Activated T-cell treated with anti-CD3 and anti-CD28 coated beads for 48 hours (primary cell): ENCODE measurements at regions not wholly inside any gene's neighbourhood (a gene's known extent, or its start where the extent isn't known, plus 50 kb on each side); places are given as distances from the start of the nearest gene placed in this dataset.
"Not testable (repeated sequence)": the region's sequence is repeated elsewhere in the genome, so short reads cannot be mapped to it uniquely, and the experiment has no call there.

Experiments
- DNase-seq: peaks from one replicate; pipeline ENCODE4 v3.0.0-alpha.2; 2020; ENCODE audit warnings: low read depth

- no peak for DNase-seq
Measured at GRCh38 chrX:140447150-140447549, 57.7 kb downstream of the SOX3 start.

GRCh38 chrX:140440876-140441275 lies 64.0 kb downstream of the SOX3 start:
- no peak for DNase-seq

- no peak for DNase-seq
Measured at GRCh38 chrX:140439476-140439875, 65.4 kb downstream of the SOX3 start.

- no peak for DNase-seq
Measured at GRCh38 chrX:140434347-140434746, 70.5 kb downstream of the SOX3 start.

- DNase-seq = no peak
Measured at GRCh38 chrX:140433582-140433981, 71.3 kb downstream of the SOX3 start.

GRCh38 chrX:140432346-140433175 lies 72.3 kb downstream of the SOX3 start:
- no peak for DNase-seq

GRCh38 chrX:140431521-140431920 lies 73.3 kb downstream of the SOX3 start:
- no peak for DNase-seq

- no peak for DNase-seq
Measured at GRCh38 chrX:140425712-140426395, 79.0 kb downstream of the SOX3 start.

- no peak for DNase-seq
Measured at GRCh38 chrX:140422501-140422900, 82.4 kb downstream of the SOX3 start.

- not testable (repeated sequence) for DNase-seq
Measured at GRCh38 chrX:140402131-140402530, 102.7 kb downstream of the SOX3 start.

GRCh38 chrX:140396326-140396725 lies 108.5 kb downstream of the SOX3 start:
- not testable (repeated sequence) for DNase-seq

- no peak for DNase-seq
Measured at GRCh38 chrX:140393507-140393906, 111.4 kb downstream of the SOX3 start.

GRCh38 chrX:140391313-140391712 lies 113.6 kb downstream of the SOX3 start:
- no peak for DNase-seq

- no peak for DNase-seq
Measured at GRCh38 chrX:140389331-140389730, 115.5 kb downstream of the SOX3 start.

- no peak for DNase-seq
Measured at GRCh38 chrX:140362861-140363260, 142.0 kb downstream of the SOX3 start.

- DNase-seq = no peak
Measured at GRCh38 chrX:140360924-140361323, 143.9 kb downstream of the SOX3 start.

- no peak for DNase-seq
Measured at GRCh38 chrX:140360284-140360683, 144.6 kb downstream of the SOX3 start.

- no peak for DNase-seq
Measured at GRCh38 chrX:140355922-140356321, 148.9 kb downstream of the SOX3 start.

GRCh38 chrX:140355429-140355828 lies 149.4 kb downstream of the SOX3 start:
- no peak for DNase-seq

- DNase-seq = no peak
Measured at GRCh38 chrX:140354431-140355120, 150.3 kb downstream of the SOX3 start.

GRCh38 chrX:140346729-140347128 lies 158.1 kb downstream of the SOX3 start:
- DNase-seq = no peak

GRCh38 chrX:140343226-140343868 lies 161.5 kb downstream of the SOX3 start:
- no peak for DNase-seq
